SK-N-SH (cell line): ENCODE measurements at regions not wholly inside any gene's neighbourhood (a gene's known extent, or its start where the extent isn't known, plus 50 kb on each side); places are given as distances from the start of the nearest gene placed in this dataset.
A peak's percentile ranks its signal among the peaks of the same experiment; 100 is the strongest.

ENCODE experiments used
- CTCF ChIA-PET: fragments of 300-600, 350-600 bp; formaldehyde crosslinking; extraction: SDS; loops from one replicate; lab custom pipeline; 2021; lab: Yijun Ruan, JAX
- POLR2A ChIA-PET: fragments of 350-600 bp; sonication (Branson Sonifier 250); formaldehyde crosslinking; extraction: SDS; loops from one replicate; lab custom pipeline; 2020; ENCODE audit warnings: antibody characterized with exemption, inconsistent platforms; lab: Yijun Ruan, JAX
- DNase-seq: peaks from one replicate; pipeline ENCODE4 v3.0.0; 2012
- H2AFZ ChIP-seq: fragments of 200-600 bp; sonication (generic); 2 replicates; pipeline ENCODE4 v1.8.1; 2016; ENCODE audit warnings: antibody characterized with exemption, mild to moderate bottlenecking, low read depth
- H3F3A ChIP-seq: fragments of 200-600 bp; sonication (generic); replicated peaks from 2 replicates; pipeline ENCODE3; 2016; ENCODE audit warnings: antibody characterized with exemption, mild to moderate bottlenecking; ENCODE audit not compliant: insufficient read depth
- H3K27ac ChIP-seq, 2 experiments: fragments of 200-500 bp in 1 of 2; fragments of 200-600 bp in 1 of 2; sonication (Bioruptor generic) in 1 of 2; sonication (generic), shearing (Covaris generic) in 1 of 2; 2 replicates each; pipeline versions ENCODE4 v1.5.1 to v1.6.1; 2014 to 2016; ENCODE audit warnings: low read depth in 2 of 2, inconsistent platforms in 1 of 2, low read length in 1 of 2, mild to moderate bottlenecking in 1 of 2, mixed read lengths in 1 of 2
- H3K27me3 ChIP-seq: fragments of 200-600 bp; sonication (generic), shearing (Covaris generic); 2 replicates; pipeline ENCODE4 v1.6.1; 2016; ENCODE audit warnings: mixed run types; ENCODE audit not compliant: insufficient read depth
- H3K36me3 ChIP-seq, 2 experiments: fragments of 200-500 bp in 1 of 2; fragments of 200-600 bp in 1 of 2; sonication (Bioruptor generic) in 1 of 2; sonication (generic) in 1 of 2; replicated peaks in 1 of 2; 2 replicates each; pipeline versions ENCODE3 to v1.5.1; 2014 to 2016; ENCODE audit warnings: low read length in 1 of 2, mild to moderate bottlenecking in 1 of 2; ENCODE audit not compliant: insufficient read depth in 2 of 2, control insufficient read depth in 1 of 2
- H3K4me1 ChIP-seq, 2 experiments: fragments of 200-500 bp in 1 of 2; fragments of 200-600 bp in 1 of 2; sonication (Bioruptor generic) in 1 of 2; sonication (generic), shearing (Covaris generic) in 1 of 2; 2 replicates each; pipeline versions ENCODE4 v1.5.1 to v1.6.1; 2014 to 2016; ENCODE audit warnings: low read depth in 1 of 2, low read length in 1 of 2, mixed run types in 1 of 2; ENCODE audit not compliant: insufficient read depth in 2 of 2, control insufficient read depth in 1 of 2
- H3K4me2 ChIP-seq: fragments of 200-600 bp; sonication (generic), shearing (Covaris generic); 2 replicates; pipeline ENCODE4 v1.6.1; 2017; ENCODE audit warnings: mixed run types
- H3K4me3 ChIP-seq, 2 experiments: fragments of 200-500 bp in 1 of 2; fragments of 200-600 bp in 1 of 2; sonication (Bioruptor generic) in 1 of 2; sonication (generic), shearing (Covaris generic) in 1 of 2; 2 replicates each; pipeline versions ENCODE4 v1.5.1 to v1.8.1; 2014 to 2016; ENCODE audit warnings: low read depth in 2 of 2, inconsistent platforms in 1 of 2, low read length in 1 of 2, mild to moderate bottlenecking in 1 of 2, mixed read lengths in 1 of 2, moderate library complexity in 1 of 2
- H3K79me2 ChIP-seq: fragments of 200-600 bp; sonication (generic); 2 replicates; pipeline ENCODE4 v1.8.1; 2017; ENCODE audit warnings: mild to moderate bottlenecking; ENCODE audit not compliant: insufficient read depth
- H3K9ac ChIP-seq: fragments of 200-600 bp; sonication (generic); 2 replicates; pipeline ENCODE4 v1.6.1; 2017; ENCODE audit warnings: mixed run types
- H3K9me2 ChIP-seq: fragments of 200-600 bp; sonication (generic); 2 replicates; pipeline ENCODE4 v1.6.1; 2017; ENCODE audit warnings: mixed run types
- H3K9me3 ChIP-seq: fragments of 200-600 bp; sonication (generic); 2 replicates; pipeline ENCODE4 v1.6.1; 2017; ENCODE audit warnings: mixed run types, mild to moderate bottlenecking, moderate library complexity
- H4K20me1 ChIP-seq: fragments of 200-600 bp; sonication (generic); 2 replicates; pipeline ENCODE4 v1.6.1; 2017; ENCODE audit warnings: mild to moderate bottlenecking, mixed run types; ENCODE audit not compliant: insufficient read depth
- EP300 ChIP-seq, 2 experiments: IDR thresholded peaks; 2 replicates each; pipeline versions ENCODE4 v1.4.0 to v1.6.1; 2012; ENCODE audit warnings: borderline replicate concordance in 1 of 2, low read depth in 1 of 2, low read length in 1 of 2
- EZH2phosphoT487 ChIP-seq: fragments of 200-600 bp; sonication (generic); IDR thresholded peaks from 2 replicates; pipeline ENCODE4 v1.6.1; 2017; ENCODE audit warnings: low read depth, mixed run types, mild to moderate bottlenecking, antibody characterized with exemption, moderate library complexity, borderline replicate concordance
- FOSL2 ChIP-seq: IDR thresholded peaks from 2 replicates; pipeline ENCODE4 v1.4.0; 2012; ENCODE audit warnings: low read depth, mild to moderate bottlenecking, moderate library complexity, borderline replicate concordance
- FOXM1 ChIP-seq: IDR thresholded peaks from 2 replicates; pipeline ENCODE4 v1.4.0; 2012; ENCODE audit warnings: low read depth, mild to moderate bottlenecking
- GABPA ChIP-seq: IDR thresholded peaks from 2 replicates; pipeline ENCODE4 v1.4.0; 2012; ENCODE audit warnings: low read depth, mild to moderate bottlenecking
- JUND ChIP-seq: IDR thresholded peaks from 2 replicates; pipeline ENCODE4 v1.4.0; 2012
- MEF2A ChIP-seq: IDR thresholded peaks from 2 replicates; pipeline ENCODE4 v1.4.0; 2012; ENCODE audit warnings: low read depth, borderline replicate concordance
- MXI1 ChIP-seq: IDR thresholded peaks from 2 replicates; pipeline ENCODE4 v1.6.1; 2012; ENCODE audit warnings: mild to moderate bottlenecking, low read depth, low read length, improper control_type of control experiment
- NRF1 ChIP-seq: IDR thresholded peaks from 2 replicates; pipeline ENCODE4 v1.6.1; 2012; ENCODE audit warnings: low read depth, mild to moderate bottlenecking, low read length
- POLR2AphosphoS5 ChIP-seq: IDR thresholded peaks from 2 replicates; pipeline ENCODE4 v1.6.1; 2012; ENCODE audit warnings: low read depth, low read length
- RAD21 ChIP-seq: IDR thresholded peaks from 2 replicates; pipeline ENCODE4 v1.6.1; 2012; ENCODE audit warnings: mild to moderate bottlenecking, low read length
- SIN3A ChIP-seq: IDR thresholded peaks from 2 replicates; pipeline ENCODE4 v1.6.1; 2012; ENCODE audit warnings: low read depth, mild to moderate bottlenecking, low read length, moderate library complexity, borderline replicate concordance
- SMC3 ChIP-seq: IDR thresholded peaks from 2 replicates; pipeline ENCODE4 v1.6.1; 2012; ENCODE audit warnings: low read depth, low read length, improper control_type of control experiment
- TAF1 ChIP-seq: IDR thresholded peaks from 2 replicates; pipeline ENCODE4 v1.6.1; 2012; ENCODE audit warnings: low read depth, mild to moderate bottlenecking, low read length, moderate library complexity, borderline replicate concordance
- TCF12 ChIP-seq: IDR thresholded peaks from 2 replicates; pipeline ENCODE4 v1.4.0; 2012
- YY1 ChIP-seq: IDR thresholded peaks from 2 replicates; pipeline ENCODE4 v1.4.0; 2012; ENCODE audit warnings: low read depth, mild to moderate bottlenecking
- WGBS: methylation state at CpG from one replicate; pipeline ENCODE4 v1.1.6; 2017; ENCODE audit warnings: low lambda C conversion rate; 5-methylcytosine and 5-hydroxymethylcytosine counted together
- TF ChIP-seq, protein P1 (sequence below): IDR thresholded peaks from 2 replicates; pipeline ENCODE4 v1.4.0; 2012; ENCODE audit warnings: low read depth, borderline replicate concordance
- TF ChIP-seq, protein P2 (sequence below): fragments of 150-350 bp; IDR thresholded peaks from 2 replicates; pipeline ENCODE4 v1.6.1; 2016; ENCODE audit warnings: mild to moderate bottlenecking, low read depth, low read length
- TF ChIP-seq, protein P3 (sequence below): IDR thresholded peaks from 2 replicates; pipeline ENCODE4 v1.4.0; 2012; ENCODE audit warnings: low read depth

DNA sequence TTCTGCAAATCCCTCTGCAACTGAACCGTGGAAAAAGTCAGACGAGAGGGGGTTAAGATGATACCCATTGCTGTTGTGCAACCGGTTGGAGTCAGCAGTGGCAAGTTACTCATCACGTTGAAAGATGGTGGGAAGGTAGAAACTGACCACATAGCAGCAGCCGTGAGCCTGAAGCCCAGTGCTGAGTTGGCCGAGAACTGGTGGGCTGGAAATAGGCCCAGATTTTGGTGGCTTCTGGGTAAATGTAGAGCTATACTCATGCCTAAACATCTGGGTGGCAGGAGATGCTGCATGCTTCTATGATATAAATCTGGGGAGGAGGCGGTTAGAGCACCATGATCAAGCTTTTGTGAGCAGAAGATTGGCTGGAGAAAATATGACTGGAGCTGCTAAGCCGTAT lies 78.6 kb downstream of the ARL5B start:
- Histone ChIP-seq H3K36me3 (no peaks in the 10 kb centered on the region), H3K79me2 (no peaks in the 10 kb centered on the region), H3K9me2 (no peaks in the 10 kb centered on the region), H3K4me1 (no peaks in the 10 kb centered on the region; a peak in 1 of 4 replicates), H3K4me3 (no peak overlapping the region), H3K27me3 (no peaks in the 10 kb centered on the region), H4K20me1 (no peaks in the 10 kb centered on the region), H3K9ac (no peak overlapping the region; the same call in 1 of the 2 replicates), H3K9me3 (0 out of 2 replicates have a peak, but pooled peaks cover 5% of the 10 kb centered on the region), H3F3A (no peaks in the 10 kb centered on the region), H3K27ac (peak overlapping the region in 1 of 2 experiments; percentile 45; a peak in 2 of 4 replicates), H3K4me2 (no peak overlapping the region), H2AFZ (no peak overlapping the region)
- WGBS: 40% methylated on average over 8 of the region's 8 CpGs
- ChIA-PET CTCF (interaction anchor here (0.6 kb wide), 1 partner anchor 50 kb away, joined by 3 read pairs; no protein-coding TSS in a partner anchor), POLR2A (no interaction called here)
- TF ChIP-seq POLR2AphosphoS5: no peak
- no peak for TF ChIP-seq SMC3
- TF ChIP-seq YY1: no peak
- TF ChIP-seq, protein P1, sequence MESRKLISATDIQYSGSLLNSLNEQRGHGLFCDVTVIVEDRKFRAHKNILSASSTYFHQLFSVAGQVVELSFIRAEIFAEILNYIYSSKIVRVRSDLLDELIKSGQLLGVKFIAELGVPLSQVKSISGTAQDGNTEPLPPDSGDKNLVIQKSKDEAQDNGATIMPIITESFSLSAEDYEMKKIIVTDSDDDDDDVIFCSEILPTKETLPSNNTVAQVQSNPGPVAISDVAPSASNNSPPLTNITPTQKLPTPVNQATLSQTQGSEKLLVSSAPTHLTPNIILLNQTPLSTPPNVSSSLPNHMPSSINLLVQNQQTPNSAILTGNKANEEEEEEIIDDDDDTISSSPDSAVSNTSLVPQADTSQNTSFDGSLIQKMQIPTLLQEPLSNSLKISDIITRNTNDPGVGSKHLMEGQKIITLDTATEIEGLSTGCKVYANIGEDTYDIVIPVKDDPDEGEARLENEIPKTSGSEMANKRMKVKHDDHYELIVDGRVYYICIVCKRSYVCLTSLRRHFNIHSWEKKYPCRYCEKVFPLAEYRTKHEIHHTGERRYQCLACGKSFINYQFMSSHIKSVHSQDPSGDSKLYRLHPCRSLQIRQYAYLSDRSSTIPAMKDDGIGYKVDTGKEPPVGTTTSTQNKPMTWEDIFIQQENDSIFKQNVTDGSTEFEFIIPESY: no peak
- TF ChIP-seq SIN3A: no peak
- TF ChIP-seq RAD21: no peak
- TF ChIP-seq EZH2phosphoT487: no peak
- TF ChIP-seq, protein P2, sequence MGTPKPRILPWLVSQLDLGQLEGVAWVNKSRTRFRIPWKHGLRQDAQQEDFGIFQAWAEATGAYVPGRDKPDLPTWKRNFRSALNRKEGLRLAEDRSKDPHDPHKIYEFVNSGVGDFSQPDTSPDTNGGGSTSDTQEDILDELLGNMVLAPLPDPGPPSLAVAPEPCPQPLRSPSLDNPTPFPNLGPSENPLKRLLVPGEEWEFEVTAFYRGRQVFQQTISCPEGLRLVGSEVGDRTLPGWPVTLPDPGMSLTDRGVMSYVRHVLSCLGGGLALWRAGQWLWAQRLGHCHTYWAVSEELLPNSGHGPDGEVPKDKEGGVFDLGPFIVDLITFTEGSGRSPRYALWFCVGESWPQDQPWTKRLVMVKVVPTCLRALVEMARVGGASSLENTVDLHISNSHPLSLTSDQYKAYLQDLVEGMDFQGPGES: no peak
- no peak for TF ChIP-seq FOSL2
- no peak for TF ChIP-seq MEF2A
- no peak for TF ChIP-seq GABPA
- TF ChIP-seq NRF1: no peak
- no peak for TF ChIP-seq FOXM1
- TF ChIP-seq JUND: no peak
- TF ChIP-seq, protein P3, sequence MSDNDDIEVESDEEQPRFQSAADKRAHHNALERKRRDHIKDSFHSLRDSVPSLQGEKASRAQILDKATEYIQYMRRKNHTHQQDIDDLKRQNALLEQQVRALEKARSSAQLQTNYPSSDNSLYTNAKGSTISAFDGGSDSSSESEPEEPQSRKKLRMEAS: no peak
- TF ChIP-seq MXI1: no peak
- TF ChIP-seq TCF12: no peak
- TF ChIP-seq TAF1: no peak
- DNase-seq: no peak

DNA sequence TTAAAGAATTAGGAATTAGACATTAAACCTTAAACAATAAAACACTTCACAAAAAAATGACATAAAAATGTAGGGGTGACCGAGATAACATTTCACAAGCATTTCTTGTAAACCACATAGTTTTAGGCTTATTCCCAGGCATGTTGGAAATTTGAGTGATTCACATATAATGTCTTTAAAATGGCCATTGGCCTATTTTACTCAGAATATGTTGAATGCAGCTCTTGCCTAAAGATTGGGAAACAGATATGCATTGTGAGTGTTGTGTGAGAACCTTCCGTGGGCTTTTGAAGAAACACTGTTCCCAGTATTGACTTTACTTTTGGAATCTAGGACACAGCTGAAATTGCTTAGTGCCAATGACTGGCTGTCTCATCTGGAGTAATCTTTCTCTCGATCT lies 79.6 kb downstream of the ARL5B start:
- no peaks in the 10 kb centered on the region for H4K20me1 ChIP-seq
- DNase-seq: no peak
- POLR2A ChIA-PET: no interaction called here
- H3K9me2 ChIP-seq: no peaks in the 10 kb centered on the region
- 0 out of 2 replicates have a peak, but pooled peaks cover 5% of the 10 kb centered on the region for H3K9me3 ChIP-seq
- H2AFZ ChIP-seq: no peak overlapping the region
- no peak overlapping the region for H3K4me3 ChIP-seq
- H3K4me2 ChIP-seq: no peak overlapping the region
- no peaks in the 10 kb centered on the region for H3F3A ChIP-seq
- no peaks in the 10 kb centered on the region for H3K27me3 ChIP-seq
- H3K36me3 ChIP-seq: no peaks in the 10 kb centered on the region
- CTCF ChIA-PET: no interaction called here
- no peak overlapping the region for H3K9ac ChIP-seq
- peak overlapping the region in 1 of 2 experiments; percentile 71; a peak in 2 of 4 replicates for H3K27ac ChIP-seq
- TF ChIP-seq EP300 (IDR thresholded peaks at IDR 0.05; ENCODE audit: borderline replicate concordance in 1 of 2, low read depth in 1 of 2, low read length in 1 of 2) (peak in 1 of 2 experiments; percentile 12; a peak in 1 of 4 replicates), GABPA (no peak)
- no peaks in the 10 kb centered on the region; a peak in 1 of 4 replicates for H3K4me1 ChIP-seq
- H3K79me2 ChIP-seq: no peaks in the 10 kb centered on the region
- WGBS: 9% methylated on average over 3 of the region's 3 CpGs
